B cell (primary cell): ENCODE measurements at regions not wholly inside any gene's neighbourhood (a gene's known extent, or its start where the extent isn't known, plus 50 kb on each side); places are given as distances from the start of the nearest gene placed in this dataset.

Experiments used
- ATAC-seq: fragments of 200-7000 bp; cut with Tn5 transposase; one replicate; pipeline ENCODE4 v1.10.0; 2021; ENCODE audit warnings: low read depth, mild to moderate bottlenecking, moderate number of reproducible peaks, moderate library complexity
- CTCF ChIA-PET: fragments of 350-600 bp; sonication (Branson Sonifier 250); formaldehyde crosslinking; loops from one replicate; lab custom pipeline; 2021; ENCODE audit warnings: antibody characterized with exemption, inconsistent platforms; lab: Charles Lee
- POLR2A ChIA-PET: fragments of 350-600 bp; sonication (Branson Sonifier 250); formaldehyde crosslinking; loops from one replicate; lab custom pipeline; 2021; ENCODE audit warnings: antibody characterized with exemption; lab: Charles Lee
- DNase-seq: peaks from one replicate; pipeline ENCODE4 v3.0.0; 2013
- H2AFZ ChIP-seq: 2 replicates; pipeline ENCODE4 v1.6.1; 2012; ENCODE audit warnings: mild to moderate bottlenecking, low read depth, low read length; ENCODE audit not compliant: insufficient read depth, poor library complexity, severe bottlenecking
- H3K27ac ChIP-seq, 2 donors: 1 replicate in 1 of 2; 2 replicates in 1 of 2; pipeline ENCODE4 v1.5.1; 2012 to 2013; ENCODE audit warnings: low read length in 2 of 2, mild to moderate bottlenecking in 2 of 2, moderate library complexity in 1 of 2
- H3K27me3 ChIP-seq, 4 experiments: fragments of 200-600 bp in 1 of 4; sonication (generic) in 1 of 4; replicated peaks in 1 of 4; 1 replicate in 2 of 4; 2 replicates in 2 of 4; pipeline versions ENCODE4 v1.6.1 to v1.7.0; 2013 to 2016; ENCODE audit warnings: low read length in 3 of 4, mild to moderate bottlenecking in 2 of 4, mixed read lengths in 1 of 4, moderate library complexity in 1 of 4; ENCODE audit not compliant: insufficient read depth in 4 of 4, control insufficient read depth in 3 of 4; ENCODE audit errors: control extremely low read depth in 1 of 4
- H3K36me3 ChIP-seq, 2 experiments: replicated peaks in 1 of 2; 1 replicate in 1 of 2; 2 replicates in 1 of 2; pipeline versions ENCODE4 v1.6.1 to v1.7.1; 2013; ENCODE audit warnings: low read length in 1 of 2; ENCODE audit not compliant: insufficient read depth in 2 of 2, control insufficient read depth in 1 of 2; ENCODE audit errors: control extremely low read depth in 1 of 2, extremely low read depth in 1 of 2
- H3K4me1 ChIP-seq, 2 donors: fragments of 200-600 bp in 1 of 2; sonication (generic) in 1 of 2; 1 replicate in 1 of 2; 2 replicates in 1 of 2; pipeline versions ENCODE4 v1.5.1 to v1.6.1; 2013 to 2017; ENCODE audit warnings: low read length in 2 of 2; ENCODE audit not compliant: control insufficient read depth in 2 of 2, insufficient read depth in 2 of 2
- H3K4me2 ChIP-seq: replicated peaks from 2 replicates; pipeline ENCODE3; 2012; ENCODE audit warnings: mild to moderate bottlenecking, low read depth, low read length; ENCODE audit not compliant: poor library complexity, severe bottlenecking
- H3K4me3 ChIP-seq, 5 experiments: fragments of 200-600 bp in 1 of 5; sonication (generic) in 1 of 5; 1 replicate in 3 of 5; 2 replicates in 2 of 5; pipeline versions ENCODE4 v1.5.1 to v1.7.0; 2011 to 2016; ENCODE audit warnings: low read length in 4 of 5, mild to moderate bottlenecking in 4 of 5, low read depth in 2 of 5, control low read depth in 1 of 5, moderate library complexity in 1 of 5; ENCODE audit not compliant: insufficient read depth in 1 of 5; ENCODE audit errors: control extremely low read depth in 1 of 5, extremely low read depth in 1 of 5
- H3K79me2 ChIP-seq: fragments of 200-600 bp; sonication (generic); one replicate; pipeline ENCODE4 v1.6.0; 2016; ENCODE audit warnings: low read length; ENCODE audit not compliant: control insufficient read depth, insufficient read depth
- H3K9ac ChIP-seq: fragments of 200-600 bp; sonication (generic); 2 replicates; pipeline ENCODE4 v1.6.1; 2017; ENCODE audit warnings: mild to moderate bottlenecking, low read length, moderate library complexity
- H3K9me3 ChIP-seq, 3 donors: one replicate each; pipeline versions ENCODE4 v1.6.1 to v1.7.1; 2013; ENCODE audit warnings: low read length in 2 of 3; ENCODE audit not compliant: control insufficient read depth in 2 of 3, insufficient read depth in 1 of 3; ENCODE audit errors: control extremely low read depth in 1 of 3
- H4K20me1 ChIP-seq: 2 replicates; pipeline ENCODE4 v1.6.0; 2012; ENCODE audit warnings: mild to moderate bottlenecking, low read length; ENCODE audit not compliant: insufficient read depth, control insufficient read depth, poor library complexity, severe bottlenecking
- H3K27ac Mint-ChIP-seq: one replicate; pipeline ENCODE4 v1.8.0; 2021; ENCODE audit warnings: mixed read lengths
- H3K27me3 Mint-ChIP-seq: one replicate; pipeline ENCODE4 v1.8.0; 2021; ENCODE audit warnings: mixed read lengths
- H3K4me1 Mint-ChIP-seq: one replicate; pipeline ENCODE4 v1.8.0; 2021; ENCODE audit warnings: mixed read lengths
- H3K4me3 Mint-ChIP-seq: one replicate; pipeline ENCODE4 v1.8.0; 2021; ENCODE audit warnings: mixed read lengths
- H3K9me3 Mint-ChIP-seq: one replicate; pipeline ENCODE4 v1.8.0; 2022; ENCODE audit warnings: mixed read lengths; ENCODE audit not compliant: insufficient read depth
- EZH2 ChIP-seq: IDR thresholded peaks from 2 replicates; pipeline ENCODE4 v1.6.1; 2012; ENCODE audit warnings: borderline replicate concordance, low read depth, mild to moderate bottlenecking, moderate library complexity, low read length; ENCODE audit not compliant: insufficient read depth, poor library complexity, severe bottlenecking
- WGBS: methylation state at CpG from one replicate; pipeline ENCODE4 v1.1.5; 2013; ENCODE audit warnings: missing lambda C conversion rate; ENCODE audit not compliant: insufficient coverage; 5-methylcytosine and 5-hydroxymethylcytosine counted together
- intact Hi-C: fragments of 100-400 bp; cut with micrococcal nuclease; formaldehyde crosslinking; loops from one replicate; pipeline ENCODE4 v1.10.0; 2022
- TF ChIP-seq, protein P1 (sequence below): fragments of 200-600 bp; IDR thresholded peaks from one replicate; pipeline ENCODE4 v1.8.0; 2022; ENCODE audit warnings: antibody characterized with exemption, mild to moderate bottlenecking

DNA sequence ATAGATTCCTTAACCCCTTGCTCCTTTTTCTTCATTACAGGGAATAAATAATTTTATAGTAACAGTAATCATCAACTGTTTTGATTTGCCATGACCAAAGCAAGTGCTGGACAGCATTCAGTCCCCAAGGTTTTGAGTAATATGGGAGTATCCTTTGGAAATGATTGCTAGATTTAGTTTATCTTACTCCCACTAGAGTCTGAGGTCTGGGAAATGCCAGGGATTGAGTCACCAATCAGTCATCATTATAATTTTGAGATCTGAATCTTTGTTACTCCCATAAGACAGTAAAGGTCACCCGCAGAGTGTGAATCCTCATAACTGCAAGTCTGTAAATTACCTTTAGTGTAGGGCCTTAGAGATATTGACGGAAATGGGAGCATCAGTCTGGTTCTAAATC, 133.7 kb upstream of the SEMA3E start:
- Histone ChIP-seq H3K36me3 (no peaks in the 10 kb centered on the region), H4K20me1 (no peaks in the 10 kb centered on the region), H3K9ac (no peak overlapping the region), H3K27me3 (no peaks in the 10 kb centered on the region), H3K4me3 (no peak overlapping the region), H3K9me3 (no peaks in the 10 kb centered on the region), H3K4me1 (no peaks in the 10 kb centered on the region), H2AFZ (no peak overlapping the region), H3K27ac (no peak overlapping the region), H3K4me2 (no peak overlapping the region), H3K79me2 (no peaks in the 10 kb centered on the region)
- intact Hi-C loops: no loop called here
- H3K4me1 Mint-ChIP-seq: no peaks in the 10 kb centered on the region
- ChIA-PET POLR2A (no interaction called here), CTCF (no interaction called here)
- H3K27ac Mint-ChIP-seq: no peak overlapping the region
- H3K9me3 Mint-ChIP-seq: peaks cover 3% of the 10 kb centered on the region
- WGBS: no CpG with 5 or more reads among the region's 2 CpGs
- ATAC-seq (no peak), DNase-seq (no peak)
- H3K27me3 Mint-ChIP-seq: no peaks in the 10 kb centered on the region
- TF ChIP-seq EZH2: no peak
- TF ChIP-seq, protein P1, sequence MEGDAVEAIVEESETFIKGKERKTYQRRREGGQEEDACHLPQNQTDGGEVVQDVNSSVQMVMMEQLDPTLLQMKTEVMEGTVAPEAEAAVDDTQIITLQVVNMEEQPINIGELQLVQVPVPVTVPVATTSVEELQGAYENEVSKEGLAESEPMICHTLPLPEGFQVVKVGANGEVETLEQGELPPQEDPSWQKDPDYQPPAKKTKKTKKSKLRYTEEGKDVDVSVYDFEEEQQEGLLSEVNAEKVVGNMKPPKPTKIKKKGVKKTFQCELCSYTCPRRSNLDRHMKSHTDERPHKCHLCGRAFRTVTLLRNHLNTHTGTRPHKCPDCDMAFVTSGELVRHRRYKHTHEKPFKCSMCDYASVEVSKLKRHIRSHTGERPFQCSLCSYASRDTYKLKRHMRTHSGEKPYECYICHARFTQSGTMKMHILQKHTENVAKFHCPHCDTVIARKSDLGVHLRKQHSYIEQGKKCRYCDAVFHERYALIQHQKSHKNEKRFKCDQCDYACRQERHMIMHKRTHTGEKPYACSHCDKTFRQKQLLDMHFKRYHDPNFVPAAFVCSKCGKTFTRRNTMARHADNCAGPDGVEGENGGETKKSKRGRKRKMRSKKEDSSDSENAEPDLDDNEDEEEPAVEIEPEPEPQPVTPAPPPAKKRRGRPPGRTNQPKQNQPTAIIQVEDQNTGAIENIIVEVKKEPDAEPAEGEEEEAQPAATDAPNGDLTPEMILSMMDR: no peak
- H3K4me3 Mint-ChIP-seq: no peak overlapping the region

DNA sequence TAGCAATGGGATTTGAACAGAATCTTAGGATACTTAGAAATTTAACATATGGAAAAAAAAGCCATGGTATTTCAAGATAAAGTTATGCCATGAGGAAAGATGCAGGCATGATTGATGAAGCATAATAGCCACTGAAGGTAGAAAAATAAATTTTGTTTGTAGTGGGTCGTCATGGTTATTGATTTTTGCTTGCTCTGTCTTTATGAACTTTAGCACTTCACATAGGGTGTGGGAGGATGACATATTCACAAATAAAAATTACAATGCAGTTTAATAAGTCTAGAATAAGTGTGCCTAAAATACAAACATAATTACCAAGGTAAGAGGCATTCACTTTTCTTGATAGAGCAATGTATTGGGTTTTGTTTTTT, 129.1 kb upstream of the SEMA3E start:
- Histone ChIP-seq H3K4me2 (no peak overlapping the region), H3K27me3 (no peaks in the 10 kb centered on the region), H3K27ac (no peak overlapping the region), H3K4me3 (no peak overlapping the region), H3K36me3 (no peaks in the 10 kb centered on the region), H3K9ac (no peak overlapping the region), H2AFZ (no peak overlapping the region), H3K4me1 (no peaks in the 10 kb centered on the region), H3K9me3 (no peaks in the 10 kb centered on the region), H3K79me2 (no peaks in the 10 kb centered on the region), H4K20me1 (no peaks in the 10 kb centered on the region)
- WGBS: no CpG with 5 or more reads among the region's 1 CpG
- H3K27me3 Mint-ChIP-seq: no peaks in the 10 kb centered on the region
- ATAC-seq: no peak
- H3K27ac Mint-ChIP-seq: no peak overlapping the region
- H3K9me3 Mint-ChIP-seq: no peaks in the 10 kb centered on the region
- no peak for TF ChIP-seq EZH2
- TF ChIP-seq, protein P1: no peak
- no peak overlapping the region for H3K4me3 Mint-ChIP-seq
- intact Hi-C loops: no loop called here
- DNase-seq: no peak
- no peaks in the 10 kb centered on the region for H3K4me1 Mint-ChIP-seq
- POLR2A ChIA-PET: no interaction called here
- CTCF ChIA-PET: no interaction called here
